HG03064 (cell line): ENCODE measurements at regions not wholly inside any gene's neighbourhood (a gene's known extent, or its start where the extent isn't known, plus 50 kb on each side); places are given as distances from the start of the nearest gene placed in this dataset.

Experiments
- ATAC-seq: cut with Tn5 transposase; IDR thresholded peaks from one replicate; pipeline ENCODE4 v1.9.1; 2021; ENCODE audit warnings: low read depth; ENCODE audit not compliant: unreplicated experiment

GRCh38 chr7:112843151-112843550, 53.0 kb upstream of the TMEM168 start:
- no peak for ATAC-seq
